K562 (cell line): ENCODE measurements at regions not wholly inside any gene's neighbourhood (a gene's known extent, or its start where the extent isn't known, plus 50 kb on each side); places are given as distances from the start of the nearest gene placed in this dataset.

Experiments
- ATAC-seq: fragments of 200-7000 bp; cut with Tn5 transposase; 3 replicates; pipeline ENCODE4 v1.9.1; 2020; ENCODE audit warnings: moderate library complexity
- BruUV-seq: library from RNA; stranded (reverse); fragments of 400-500 nt; replicated peaks from 2 replicates; lab custom pipeline; 2021; lab: Mats Ljungman, UMichigan
- CTCF ChIA-PET: fragments of 300-600 bp; formaldehyde crosslinking; extraction: SDS; loops from one replicate; lab custom pipeline; 2021; ENCODE audit warnings: low intra/inter-chr PET ratio; lab: Yijun Ruan, JAX
- POLR2A ChIA-PET: fragments of 300-600, 350-650 bp; sonication (Branson Sonifier 250); formaldehyde crosslinking; extraction: SDS; loops from one replicate; lab custom pipeline; 2021; ENCODE audit warnings: antibody characterized with exemption, inconsistent platforms; lab: Yijun Ruan, JAX
- DNase-seq, 4 experiments: peaks; one replicate each; pipeline versions ENCODE4 v3.0.0 to v3.0.0-alpha.2; 2011 to 2018; ENCODE audit warnings: low spot score in 3 of 4, mixed read lengths in 3 of 4; ENCODE audit errors: extremely low read depth in 1 of 4
- FAIRE-seq: peaks from 2 replicates; lab custom pipeline; 2011; peaks lifted over from hg19 to GRCh38; lab: Jason Lieb, UNC
- H2AFZ ChIP-seq: 2 replicates; pipeline ENCODE4 v1.6.0; 2011; ENCODE audit warnings: low read depth, low read length, control low read depth, inconsistent platforms
- H3K27ac ChIP-seq: fragments of 200-600 bp; 3 replicates; pipeline ENCODE4 v1.8.0; 2011; ENCODE audit warnings: low read depth, mild to moderate bottlenecking, control low read depth, inconsistent platforms, low read length, moderate library complexity, mixed read lengths; ENCODE audit errors: extremely low read depth
- H3K27me3 ChIP-seq, 2 experiments: fragments of 300-600 bp in 1 of 2; 2 replicates in 1 of 2; 3 replicates in 1 of 2; pipeline versions ENCODE4 v1.6.0 to v1.8.0; 2011; ENCODE audit warnings: inconsistent platforms in 2 of 2, low read length in 2 of 2, mild to moderate bottlenecking in 1 of 2, mixed read lengths in 1 of 2, moderate library complexity in 1 of 2; ENCODE audit not compliant: control insufficient read depth in 2 of 2, insufficient read depth in 2 of 2
- H3K36me3 ChIP-seq: fragments of 300-600 bp; 3 replicates; pipeline ENCODE4 v1.8.0; 2011; ENCODE audit warnings: mild to moderate bottlenecking, low read length, inconsistent platforms; ENCODE audit not compliant: control insufficient read depth, insufficient read depth
- H3K4me1 ChIP-seq, 2 experiments: fragments of 200-600 bp in 1 of 2; replicated peaks in 1 of 2; 2 replicates in 1 of 2; 3 replicates in 1 of 2; pipeline versions ENCODE4 v1.5.1 to v1.8.0; 2011; ENCODE audit warnings: inconsistent platforms in 2 of 2, low read length in 2 of 2, mild to moderate bottlenecking in 1 of 2, mixed read lengths in 1 of 2, moderate library complexity in 1 of 2; ENCODE audit not compliant: control insufficient read depth in 2 of 2, insufficient read depth in 2 of 2
- H3K4me2 ChIP-seq: 2 replicates; pipeline ENCODE4 v1.6.1; 2011; ENCODE audit warnings: low read length, control low read depth, inconsistent platforms, mixed read lengths; ENCODE audit not compliant: insufficient read depth
- H3K4me3 ChIP-seq: fragments of 200-600 bp; sonication (generic), shearing (Covaris generic); 2 replicates; pipeline ENCODE4 v1.5.1; 2016; ENCODE audit warnings: control low read depth, inconsistent platforms
- H3K79me2 ChIP-seq: fragments of 200-600 bp; 3 replicates; pipeline ENCODE4 v1.8.0; 2011; ENCODE audit warnings: low read length, inconsistent platforms; ENCODE audit not compliant: control insufficient read depth, insufficient read depth
- H3K9ac ChIP-seq, 2 experiments: 2 replicates each; pipeline versions ENCODE4 v1.6.0 to v1.6.1; 2011; ENCODE audit warnings: low read depth in 2 of 2, low read length in 2 of 2, control low read depth in 1 of 2, inconsistent platforms in 1 of 2, mild to moderate bottlenecking in 1 of 2, mixed read lengths in 1 of 2; ENCODE audit not compliant: insufficient read depth in 1 of 2
- H3K9me1 ChIP-seq: one replicate; pipeline ENCODE4 v1.6.0; 2011; ENCODE audit warnings: inconsistent platforms, mild to moderate bottlenecking, low read length, moderate library complexity; ENCODE audit not compliant: control insufficient read depth, insufficient read depth
- H3K9me3 ChIP-seq: replicated peaks from 2 replicates; pipeline ENCODE4 v1.5.1; 2011; ENCODE audit warnings: low read depth, low read length, inconsistent platforms; ENCODE audit not compliant: control insufficient read depth, insufficient read depth
- H4K20me1 ChIP-seq: replicated peaks from 2 replicates; pipeline ENCODE4 v1.6.1; 2011; ENCODE audit warnings: low read length, inconsistent platforms, mixed read lengths; ENCODE audit not compliant: control insufficient read depth, insufficient read depth
- BCOR ChIP-seq: fragments of 450-650 bp; IDR thresholded peaks from 2 replicates; pipeline ENCODE4 v1.6.1; 2016
- BRF1 ChIP-seq: IDR thresholded peaks from 3 replicates; pipeline ENCODE4 v1.6.1; 2011; ENCODE audit warnings: borderline replicate concordance, mild to moderate bottlenecking; ENCODE audit not compliant: insufficient read length; ENCODE audit errors: extremely low read depth
- ELF4 ChIP-seq: fragments of 450-650 bp; formaldehyde crosslinking; IDR thresholded peaks from 2 replicates; pipeline ENCODE4 v1.4.0; 2022; ENCODE audit warnings: missing genetic modification characterization
- KLF1 ChIP-seq: fragments of 450-650 bp; IDR thresholded peaks from 2 replicates; pipeline ENCODE4 v1.6.1; 2016; ENCODE audit warnings: missing genetic modification characterization, missing compliant biosample characterization
- NRF1 ChIP-seq, 2 experiments: fragments of 450-650 bp; IDR thresholded peaks in 1 of 2; conservative IDR thresholded peaks in 1 of 2; 2 replicates each; pipeline ENCODE4 v1.6.1; 2014; ENCODE audit warnings: mild to moderate bottlenecking in 2 of 2
- RBM25 ChIP-seq: fragments of 200-400 bp; formaldehyde crosslinking; IDR thresholded peaks from 2 replicates; pipeline ENCODE4 v1.6.1; 2018; ENCODE audit warnings: low read length, low read depth, moderate library complexity; ENCODE audit not compliant: severe bottlenecking
- THRB ChIP-seq: fragments of 450-650 bp; formaldehyde crosslinking; conservative IDR thresholded peaks from 2 replicates; pipeline ENCODE4 v1.4.0; 2022; ENCODE audit warnings: mild to moderate bottlenecking, missing genetic modification characterization
- WGBS: fragments of 100-300 bp; shearing (Covaris generic); methylation state at CpG from one replicate; pipeline ENCODE4 v1.1.6; 2016; ENCODE audit warnings: low coverage, mixed read lengths; ENCODE audit not compliant: insufficient coverage; ENCODE audit errors: missing lambda C conversion rate; 5-methylcytosine and 5-hydroxymethylcytosine counted together
- in situ Hi-C: fragments of 300-500 bp; cut with MboI; formaldehyde crosslinking; loops from 4 replicates; pipeline ENCODE4 v1.15.0; 2018; ENCODE audit warnings: inconsistent platforms, mixed read lengths
- intact Hi-C: fragments of 100-400 bp; cut with micrococcal nuclease; formaldehyde crosslinking; loops from 2 replicates; pipeline ENCODE4 v1.14.2; 2022

GRCh38 chr15:39511000-39511915 lies 69.6 kb upstream of the THBS1 start (continued):
- TF ChIP-seq ELF4, result peak; percentile 9; the same call in 1 of the 2 replicates
- TF ChIP-seq BRF1, result no peak
- TF ChIP-seq NRF1 (conservative IDR thresholded peaks at IDR 0.05 in 1 of 2, IDR thresholded peaks at IDR 0.05 in 1 of 2), result peak; percentile 22 to 37; a peak in 1 of 4 replicates
- TF ChIP-seq THRB (CRISPR knock-in tag), result 0 out of 2 replicates have a peak, but pooled peaks have one; percentile 64
- TF ChIP-seq KLF1 (tag), result no peak
- TF ChIP-seq, all 486 proteins: peak for 9

DNA sequence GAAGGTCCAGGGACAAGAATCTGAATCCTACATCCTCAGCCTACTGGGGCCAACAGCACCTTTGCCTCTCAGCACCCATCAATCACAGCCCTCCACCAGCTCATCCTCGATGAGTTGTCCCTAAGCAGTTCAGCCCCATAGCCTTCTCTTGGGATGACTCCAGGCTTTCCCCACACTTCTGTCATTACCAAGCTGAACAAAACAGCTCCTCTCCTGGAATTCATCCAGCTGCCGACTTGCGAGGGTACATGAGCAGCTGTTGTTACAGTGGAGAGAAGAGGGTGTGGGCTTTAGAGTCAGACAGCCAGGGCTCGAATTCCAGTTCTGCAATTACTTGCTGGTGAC lies 69.0 kb upstream of the THBS1 start:
- ATAC-seq (no peak), FAIRE-seq (no peak)

More for the DNA sequence above, 69.0 kb upstream of the THBS1 start:
- intact Hi-C loops, result loop anchor here (5.0 to 10.0 kb wide), 2 partner anchors 57 to 65 kb away; no protein-coding TSS in a partner anchor
- no peak overlapping the region for H3K27ac ChIP-seq
- CTCF ChIA-PET, result no interaction called here
- TF ChIP-seq BCOR, result peak; percentile 30; the same call in 1 of the 2 replicates
- no peak for TF ChIP-seq RBM25
- TF ChIP-seq, all 486 proteins: peak for 1
- Histone ChIP-seq H3K36me3 (no peaks in the 10 kb centered on the region), H3K9ac (no peak overlapping the region; a peak in 1 of 4 replicates), H3K79me2 (no peaks in the 10 kb centered on the region), H3K9me1 (no peaks in the 10 kb centered on the region), H3K9me3 (peaks cover 6% of the 10 kb centered on the region), H4K20me1 (no peaks in the 10 kb centered on the region), H3K4me3 (no peak overlapping the region), H3K4me1 (peaks cover 11 to 27% of the 10 kb centered on the region in 2 experiments; a peak in 4 of 5 replicates), H2AFZ (peak overlapping the region; percentile 56), H3K27me3 (no peaks in the 10 kb centered on the region), H3K4me2 (peak overlapping the region; percentile 29; the same call in 1 of the 2 replicates)
- 11% methylated on average over 4 of the region's 4 CpGs for WGBS
- in situ Hi-C loops, result no loop called here
- DNase-seq, result no peak
- POLR2A ChIA-PET, result interaction anchor here (0.6 to 1.2 kb wide), 3 partner anchors 13 to 19 kb away, joined by 3 to 7 read pairs (median 4); no protein-coding TSS in a partner anchor
- BruUV-seq, result no TSS peak
